ENCODE measurements at regions not wholly inside any gene's neighbourhood (a gene's known extent, or its start where the extent isn't known, plus 50 kb on each side); places are given as distances from the start of the nearest gene placed in this dataset.

DNA sequence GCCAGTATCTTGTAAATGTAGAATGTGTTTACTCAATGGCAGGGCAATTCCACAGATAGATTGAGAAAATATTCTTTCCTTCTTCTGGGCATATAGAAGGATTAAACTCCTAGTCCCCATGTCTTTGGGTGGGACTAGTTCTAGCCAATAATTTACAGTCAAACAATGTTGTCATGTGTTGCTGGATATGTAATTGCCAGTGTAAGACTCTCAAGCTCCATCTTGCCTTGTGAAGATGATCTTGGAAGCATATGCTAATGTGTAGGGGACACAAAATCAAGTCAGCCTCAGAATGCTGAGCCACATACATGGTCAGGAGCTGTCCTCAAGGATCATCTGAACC lies 386.9 kb downstream of the CETN3 start:
- no peak for DNase-seq (ENCODE audit: low spot score in 2 of 2)
- no peak overlapping the region for H3K4me3 ChIP-seq (ENCODE audit: low read depth, poor library complexity, severe bottlenecking)
- TF ChIP-seq, protein P1, sequence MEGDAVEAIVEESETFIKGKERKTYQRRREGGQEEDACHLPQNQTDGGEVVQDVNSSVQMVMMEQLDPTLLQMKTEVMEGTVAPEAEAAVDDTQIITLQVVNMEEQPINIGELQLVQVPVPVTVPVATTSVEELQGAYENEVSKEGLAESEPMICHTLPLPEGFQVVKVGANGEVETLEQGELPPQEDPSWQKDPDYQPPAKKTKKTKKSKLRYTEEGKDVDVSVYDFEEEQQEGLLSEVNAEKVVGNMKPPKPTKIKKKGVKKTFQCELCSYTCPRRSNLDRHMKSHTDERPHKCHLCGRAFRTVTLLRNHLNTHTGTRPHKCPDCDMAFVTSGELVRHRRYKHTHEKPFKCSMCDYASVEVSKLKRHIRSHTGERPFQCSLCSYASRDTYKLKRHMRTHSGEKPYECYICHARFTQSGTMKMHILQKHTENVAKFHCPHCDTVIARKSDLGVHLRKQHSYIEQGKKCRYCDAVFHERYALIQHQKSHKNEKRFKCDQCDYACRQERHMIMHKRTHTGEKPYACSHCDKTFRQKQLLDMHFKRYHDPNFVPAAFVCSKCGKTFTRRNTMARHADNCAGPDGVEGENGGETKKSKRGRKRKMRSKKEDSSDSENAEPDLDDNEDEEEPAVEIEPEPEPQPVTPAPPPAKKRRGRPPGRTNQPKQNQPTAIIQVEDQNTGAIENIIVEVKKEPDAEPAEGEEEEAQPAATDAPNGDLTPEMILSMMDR (IDR thresholded peaks at IDR 0.05) = no peak
- TF ChIP-seq POLR2A (IDR thresholded peaks at IDR 0.05) = no peak
- intact Hi-C loops (cut with DNase I; ENCODE audit: low total_unique reads) = no loop called here

DNA sequence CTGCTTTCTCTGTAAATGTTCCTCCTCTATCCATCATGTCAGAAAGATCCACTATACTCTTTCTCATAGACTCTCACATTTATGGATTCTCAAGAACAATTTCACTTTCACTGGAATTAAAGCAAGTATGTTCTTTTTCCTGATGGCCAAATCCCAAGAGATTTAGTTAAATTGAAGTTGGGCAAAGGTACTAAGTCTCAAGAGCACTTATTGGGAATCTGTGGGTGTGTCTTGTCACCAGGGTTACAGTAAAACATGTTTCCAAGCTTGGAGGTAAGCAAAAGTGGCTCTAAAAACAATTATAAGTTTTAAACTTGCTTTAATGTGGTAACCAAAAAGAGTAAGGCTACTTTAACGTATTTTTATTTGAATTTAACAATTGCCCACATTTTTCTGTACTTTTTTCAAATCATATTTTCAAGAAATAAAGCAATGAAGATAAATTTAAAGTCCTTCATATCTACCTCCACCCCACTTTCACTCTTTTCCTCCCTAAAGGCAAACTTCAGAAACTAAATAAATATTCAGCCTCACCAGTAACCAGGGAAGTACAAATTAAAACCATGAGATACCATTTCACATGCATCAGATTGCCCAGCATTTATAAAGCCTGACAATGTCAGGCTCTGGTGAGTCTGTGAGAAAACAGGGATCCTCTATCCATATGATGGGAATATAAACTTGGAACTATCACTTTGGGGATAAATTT lies 387.4 kb downstream of the CETN3 start:
- H3K4me3 ChIP-seq (ENCODE audit: low read depth, poor library complexity, severe bottlenecking) = no peak overlapping the region
- 46 to 47% methylated on average over 1 of the region's 1 CpG for WGBS, 2 donors
- intact Hi-C loops (cut with DNase I; ENCODE audit: low total_unique reads) = no loop called here
- no peak for DNase-seq (ENCODE audit: low spot score in 2 of 2)
- TF ChIP-seq POLR2A (IDR thresholded peaks at IDR 0.05) = no peak
- TF ChIP-seq, protein P1 (IDR thresholded peaks at IDR 0.05) = no peak

DNA sequence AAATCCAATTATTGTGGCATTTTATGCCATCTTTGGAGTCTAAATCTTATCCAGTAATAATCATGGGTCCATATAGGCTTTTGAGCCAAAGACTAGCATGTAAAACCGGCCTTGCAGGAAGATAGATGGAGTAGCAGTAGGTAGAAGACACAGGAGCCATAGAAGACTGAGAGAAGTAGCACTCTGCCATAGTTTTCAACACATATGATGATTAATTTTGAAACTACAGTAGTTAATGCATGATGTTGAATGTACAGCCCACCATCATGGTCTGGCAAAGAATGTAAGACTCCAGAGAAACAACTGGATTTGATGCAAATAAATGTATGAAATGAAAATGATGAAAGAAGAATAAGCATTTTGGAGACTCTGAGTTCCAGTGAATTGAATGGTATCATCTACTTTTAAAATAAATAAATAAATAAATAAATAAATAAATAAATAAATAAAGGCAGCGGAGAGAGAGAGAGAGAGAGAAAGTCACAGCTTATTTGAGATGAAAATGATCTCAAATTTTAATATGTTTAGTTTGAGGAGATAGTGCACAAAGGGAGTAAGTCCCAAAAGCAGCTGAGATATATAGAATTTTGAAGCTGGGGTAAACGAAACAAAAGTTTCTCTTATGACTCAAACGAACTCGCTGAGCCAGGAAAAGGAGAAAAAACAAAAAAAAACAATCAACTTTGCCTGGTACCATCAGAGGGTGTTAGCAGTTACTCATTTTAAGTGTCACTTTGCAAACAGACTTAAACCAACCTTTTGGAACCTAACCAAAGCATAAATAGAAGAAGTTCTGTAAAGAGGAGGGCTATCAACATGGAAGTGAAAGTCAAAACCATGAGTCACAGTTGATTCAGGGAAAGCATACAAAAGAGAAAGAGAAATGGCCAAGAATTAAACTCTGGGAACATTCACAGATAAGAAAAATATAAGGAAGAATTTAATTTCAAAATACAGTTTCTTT lies 388.7 kb downstream of the CETN3 start:
- WGBS, 2 donors = 63 to 79% methylated on average over 5 of the region's 5 CpGs
- DNase-seq (ENCODE audit: low spot score in 2 of 2) = no peak
- H3K4me3 ChIP-seq (ENCODE audit: low read depth, poor library complexity, severe bottlenecking) = no peak overlapping the region
- intact Hi-C loops (cut with DNase I; ENCODE audit: low total_unique reads) = no loop called here
- TF ChIP-seq POLR2A (IDR thresholded peaks at IDR 0.05) = no peak
- TF ChIP-seq, protein P1 (IDR thresholded peaks at IDR 0.05) = no peak

DNA sequence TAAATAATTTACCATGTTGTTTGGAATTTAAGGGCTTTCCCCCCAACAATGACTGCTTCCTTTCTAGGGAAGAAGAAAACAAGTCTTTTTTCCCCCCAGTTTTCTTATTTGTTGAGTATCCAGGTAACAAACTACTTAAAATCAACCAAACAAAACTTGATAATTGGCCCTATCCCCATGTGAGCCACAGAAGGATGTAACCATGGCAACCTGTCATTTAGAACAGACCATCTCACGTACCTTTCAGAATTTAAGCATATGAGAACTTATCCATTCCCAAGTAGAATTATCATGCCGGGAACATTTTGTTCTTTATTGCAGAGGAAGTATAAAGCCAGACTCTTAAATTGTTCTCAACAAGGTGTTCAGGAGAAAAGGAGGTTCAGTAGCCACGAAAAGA lies 392.3 kb downstream of the CETN3 start:
- TF ChIP-seq, protein P1 (IDR thresholded peaks at IDR 0.05) = no peak
- TF ChIP-seq POLR2A (IDR thresholded peaks at IDR 0.05) = no peak
- intact Hi-C loops (cut with DNase I; ENCODE audit: low total_unique reads) = no loop called here
- no peak for DNase-seq (ENCODE audit: low spot score in 2 of 2)
- WGBS, 2 donors = 75 to 80% methylated on average over 3 of the region's 3 CpGs
- H3K4me3 ChIP-seq (ENCODE audit: low read depth, poor library complexity, severe bottlenecking) = no peak overlapping the region

DNA sequence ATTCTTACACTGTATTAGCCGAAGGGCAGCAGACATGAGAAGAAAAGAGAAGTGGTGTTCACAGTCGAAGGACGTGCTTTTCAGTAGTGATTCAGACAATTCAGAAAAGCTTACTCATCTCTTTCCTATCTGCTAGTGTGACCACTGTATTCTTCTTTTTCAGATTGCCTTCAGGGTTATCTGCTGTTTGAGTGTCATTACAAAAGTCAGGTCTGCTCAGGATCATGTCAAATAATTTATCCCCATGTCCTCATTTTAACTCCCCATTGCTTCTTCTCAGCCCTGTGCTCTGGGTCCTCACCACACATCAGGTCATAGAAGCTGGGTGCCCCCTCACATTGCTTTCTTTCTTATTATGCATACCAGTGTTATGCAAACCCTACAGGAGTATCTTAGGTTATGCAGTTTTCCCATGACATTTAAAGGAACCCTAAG lies 394.0 kb downstream of the CETN3 start:
- no peak for TF ChIP-seq POLR2A (IDR thresholded peaks at IDR 0.05)
- TF ChIP-seq, protein P1 (IDR thresholded peaks at IDR 0.05) = no peak
- DNase-seq (ENCODE audit: low spot score in 2 of 2) = no peak
- 56 to 67% methylated on average over 3 of the region's 3 CpGs for WGBS, 2 donors
- intact Hi-C loops (cut with DNase I; ENCODE audit: low total_unique reads) = no loop called here
- H3K4me3 ChIP-seq (ENCODE audit: low read depth, poor library complexity, severe bottlenecking) = no peak overlapping the region
